AG04449 (cell line): ENCODE measurements at regions not wholly inside any gene's neighbourhood (a gene's known extent, or its start where the extent isn't known, plus 50 kb on each side); places are given as distances from the start of the nearest gene placed in this dataset.
A peak's percentile ranks its signal among the peaks of the same experiment; 100 is the strongest.

Experiments used
- CTCF ChIA-PET: fragments of 350-600 bp; formaldehyde crosslinking; extraction: SDS; loops from one replicate; lab custom pipeline; 2021; ENCODE audit warnings: antibody characterized with exemption; lab: Yijun Ruan, JAX
- POLR2A ChIA-PET: fragments of 400-600, 350-600 bp; formaldehyde crosslinking; extraction: SDS; loops from one replicate; lab custom pipeline; 2020; ENCODE audit warnings: antibody characterized with exemption, inconsistent platforms; lab: Yijun Ruan, JAX
- DNase-seq: peaks from one replicate; pipeline ENCODE4 v3.0.0-alpha.2; 2010; ENCODE audit warnings: low read depth, low spot score
- H3K4me3 ChIP-seq: 2 replicates; pipeline ENCODE4 v1.5.1; 2011; ENCODE audit warnings: low read depth, mild to moderate bottlenecking, control low read depth, low read length
- CTCF ChIP-seq: IDR thresholded peaks from one replicate; pipeline ENCODE4 v1.5.1; 2011; ENCODE audit warnings: mild to moderate bottlenecking, moderate library complexity, low read length, control low read depth, inconsistent platforms; ENCODE audit not compliant: insufficient read depth; ENCODE audit errors: missing control alignments

GRCh38 chr9:79254900-79255650 lies 316.7 kb upstream of the TLE4 start:
- POLR2A ChIA-PET = interaction anchor here (0.7 kb wide), 1 partner anchor 316 kb away, joined by 3 read pairs; no protein-coding TSS in a partner anchor
- DNase-seq = no peak
- CTCF ChIA-PET = interaction anchor here (0.8 to 1.1 kb wide), 4 partner anchors 14 to 653 kb away, joined by 3 to 6 read pairs (median 4); no protein-coding TSS in a partner anchor
- no peak for TF ChIP-seq CTCF
- H3K4me3 ChIP-seq = no peak overlapping the region

- ChIA-PET CTCF (interaction anchor here (1.1 kb wide), 1 partner anchor 126 kb away, joined by 6 read pairs; no protein-coding TSS in a partner anchor), POLR2A (no interaction called here)
- H3K4me3 ChIP-seq = no peak overlapping the region
- DNase-seq = no peak
- no peak for TF ChIP-seq CTCF
Measured at GRCh38 chr9:79255651-79256260, 316.0 kb upstream of the TLE4 start.

- TF ChIP-seq CTCF = no peak
- peak; percentile 65 for DNase-seq
- CTCF ChIA-PET = no interaction called here
- H3K4me3 ChIP-seq = peak overlapping the region; percentile 37
- POLR2A ChIA-PET = interaction anchor here (0.8 kb wide), 1 partner anchor 314 kb away, joined by 3 read pairs; the partner anchor contains the start of gene TLE4
Measured at GRCh38 chr9:79256691-79257213, 315.0 kb upstream of the TLE4 start.

GRCh38 chr9:79257228-79257781 lies 314.5 kb upstream of the TLE4 start:
- peak overlapping the region; percentile 37 for H3K4me3 ChIP-seq
- POLR2A ChIA-PET = interaction anchor here (0.8 kb wide), 1 partner anchor 314 kb away, joined by 3 read pairs; the partner anchor contains the start of gene TLE4
- CTCF ChIA-PET = no interaction called here
- TF ChIP-seq CTCF = no peak
- DNase-seq = no peak

- ChIA-PET POLR2A (no interaction called here), CTCF (no interaction called here)
- H3K4me3 ChIP-seq = no peak overlapping the region
- TF ChIP-seq CTCF = no peak
- DNase-seq = no peak
Measured at GRCh38 chr9:79257790-79258351, 313.9 kb upstream of the TLE4 start.
